ENCODE measurements at regions not wholly inside any gene's neighbourhood (a gene's known extent, or its start where the extent isn't known, plus 50 kb on each side); places are given as distances from the start of the nearest gene placed in this dataset.
"Not testable (repeated sequence)": the region's sequence is repeated elsewhere in the genome, so short reads cannot be mapped to it uniquely, and the experiment has no call there.

DNA sequence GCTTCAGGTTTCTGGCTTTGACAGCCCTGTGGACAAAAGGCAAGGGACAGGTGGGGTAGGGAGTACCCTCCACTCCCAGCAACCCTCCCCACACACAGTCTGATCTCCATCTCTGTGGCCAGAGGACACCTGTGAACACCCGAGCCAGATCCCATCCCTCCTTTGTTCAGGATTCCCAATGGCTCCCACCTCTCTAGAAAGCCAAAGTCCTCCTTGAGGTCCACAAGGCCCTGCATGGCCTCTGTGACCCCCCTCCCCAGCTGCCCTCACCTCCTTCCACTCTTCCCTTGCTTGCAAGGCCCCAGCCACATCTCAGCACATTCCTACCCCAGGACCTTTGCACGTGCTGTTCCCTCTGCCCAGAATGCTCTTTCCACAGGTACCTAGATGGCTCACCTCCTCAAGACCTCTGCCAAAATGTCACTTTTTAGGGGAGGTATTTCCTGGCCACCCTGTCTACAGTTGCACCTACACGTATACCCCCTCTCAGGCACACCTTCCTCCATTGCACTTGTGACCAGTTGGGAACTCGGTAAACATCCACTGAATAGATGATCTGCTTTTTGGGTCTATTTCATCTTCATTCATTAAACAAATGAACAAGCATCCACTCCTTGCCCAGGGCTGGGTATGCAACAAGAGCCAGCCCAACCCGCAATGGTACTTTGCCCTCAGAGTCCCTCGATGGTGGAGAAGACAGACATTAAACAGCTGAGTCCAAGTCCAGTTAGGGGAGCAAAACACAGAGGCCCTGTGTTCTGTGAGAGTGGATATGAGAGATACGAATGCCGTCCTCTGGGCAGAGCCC lies 107.0 kb downstream of the CRLF3 start:
- Mint-ChIP-seq H3K27ac (no peak overlapping the region), H3K4me3 (no peak overlapping the region), H3K36me3 (no peaks in the 10 kb centered on the region), H3K27me3 (no peaks in the 10 kb centered on the region), H3K4me1 (peaks cover 9% of the 10 kb centered on the region), H3K9me3 (no peaks in the 10 kb centered on the region)
- DNase-seq: no peak

DNA sequence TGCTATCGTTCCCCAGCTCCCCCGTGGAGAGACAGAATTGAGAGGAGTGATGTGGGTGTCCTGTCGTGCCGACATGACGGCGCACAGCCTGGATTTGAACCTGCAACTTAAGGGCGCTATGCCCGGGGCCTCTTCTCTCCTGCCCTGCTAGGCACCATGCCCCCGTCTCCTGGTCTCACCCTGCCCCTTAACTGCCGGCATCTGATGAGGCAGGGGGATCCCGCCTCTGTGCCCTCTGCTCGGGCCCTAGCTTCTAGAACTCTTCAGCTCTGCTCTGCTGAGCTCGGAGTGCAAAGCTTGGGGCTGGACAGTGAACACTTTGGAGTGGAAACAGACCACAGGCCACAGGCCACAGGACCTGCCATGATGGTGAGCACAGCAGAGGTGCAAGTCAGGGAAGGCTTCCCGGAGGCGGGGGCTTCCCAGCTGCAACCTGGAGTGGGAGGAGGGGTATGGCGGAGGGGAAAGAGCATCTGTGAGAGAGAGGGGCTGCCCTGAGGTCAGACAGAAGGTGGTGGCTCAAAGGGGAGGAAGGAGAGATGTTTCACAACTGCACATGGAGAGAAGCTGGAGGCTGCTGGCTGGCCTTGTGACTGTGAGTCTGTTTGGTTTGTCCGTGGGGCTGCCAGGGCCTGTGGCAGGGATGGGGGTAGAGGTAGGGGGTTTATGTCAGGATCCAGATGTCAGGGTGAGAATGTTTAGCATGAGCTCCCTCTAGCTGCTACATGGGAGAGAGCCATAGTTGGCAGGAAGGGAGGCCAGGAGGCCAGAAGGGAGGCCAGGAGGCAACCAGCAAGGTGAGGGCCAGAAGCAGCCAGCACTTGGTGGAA lies 107.8 kb downstream of the CRLF3 start:
- no peak overlapping the region for H3K27ac Mint-ChIP-seq
- no peak overlapping the region for H3K4me3 Mint-ChIP-seq
- no peaks in the 10 kb centered on the region for H3K9me3 Mint-ChIP-seq
- DNase-seq: no peak
- no peaks in the 10 kb centered on the region for H3K36me3 Mint-ChIP-seq
- H3K4me1 Mint-ChIP-seq: peaks cover 9% of the 10 kb centered on the region
- no peaks in the 10 kb centered on the region for H3K27me3 Mint-ChIP-seq

DNA sequence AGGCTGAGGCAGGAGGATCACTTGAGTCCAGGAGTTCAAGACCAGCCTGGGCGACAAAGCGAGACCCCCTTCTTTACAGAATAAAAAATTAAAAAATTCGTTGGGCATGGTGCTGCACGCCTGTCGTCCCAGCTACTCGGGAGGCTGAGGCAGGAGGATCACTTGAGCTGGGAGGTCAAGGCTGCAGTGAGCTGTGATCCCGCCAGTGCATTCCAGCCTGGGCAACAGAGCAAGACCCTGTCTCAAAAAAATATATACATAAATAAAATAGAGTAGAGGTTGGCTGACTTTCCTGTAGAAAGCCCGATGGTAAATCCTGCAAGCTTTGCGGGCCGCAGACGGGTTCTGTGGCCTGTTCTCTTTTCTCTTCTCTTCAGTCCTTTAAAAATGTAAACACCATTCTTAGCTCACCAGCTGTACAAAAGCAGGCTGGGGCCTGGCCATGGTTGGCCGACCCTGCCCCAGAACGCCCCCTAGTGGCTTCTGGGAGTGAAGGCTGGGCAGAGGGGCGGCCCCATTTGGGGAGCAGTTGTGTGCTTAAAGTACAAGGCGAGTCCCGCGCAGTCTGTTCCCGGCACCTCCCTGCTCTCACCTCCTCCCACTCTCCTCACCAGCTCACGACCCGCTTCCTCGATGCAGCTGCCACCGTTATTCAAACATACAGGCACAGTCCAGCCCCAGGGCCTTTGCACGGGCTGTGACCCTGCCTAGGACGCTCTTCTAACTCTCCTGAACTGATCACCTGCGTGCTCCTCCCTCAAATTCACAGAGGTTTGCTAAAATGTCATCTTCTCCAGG lies 109.5 kb downstream of the CRLF3 start:
- H3K36me3 Mint-ChIP-seq, H3K9me3 Mint-ChIP-seq, H3K27me3 Mint-ChIP-seq, H3K4me3 Mint-ChIP-seq, H3K27ac Mint-ChIP-seq: not testable (repeated sequence)
- peak; percentile 58 for DNase-seq
- H3K4me1 Mint-ChIP-seq: peaks cover 15% of the 10 kb centered on the region

DNA sequence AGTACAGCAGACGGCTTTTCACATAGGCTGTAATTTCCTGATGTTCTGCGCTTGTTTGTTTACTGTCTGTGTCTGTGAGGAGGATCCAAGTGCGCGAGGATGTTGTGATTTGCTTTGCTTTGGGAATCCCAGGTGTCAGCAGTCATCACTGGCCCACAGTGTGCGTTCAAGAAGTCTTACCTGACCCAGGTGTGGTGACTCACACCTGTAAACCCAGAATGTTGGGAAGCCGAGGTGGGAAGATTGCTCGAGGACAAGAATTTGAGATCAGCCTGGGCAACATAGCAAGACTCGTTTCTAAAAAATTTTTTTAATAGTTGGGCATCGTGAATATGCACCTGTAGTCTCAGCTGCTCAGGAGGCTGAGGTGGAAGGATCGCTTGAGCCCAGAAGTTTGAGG lies 110.7 kb downstream of the CRLF3 start:
- not testable (repeated sequence) for H3K9me3 Mint-ChIP-seq, H3K4me3 Mint-ChIP-seq, H3K36me3 Mint-ChIP-seq, DNase-seq, H3K27ac Mint-ChIP-seq, H3K27me3 Mint-ChIP-seq
- peaks cover 11% of the 10 kb centered on the region for H3K4me1 Mint-ChIP-seq

DNA sequence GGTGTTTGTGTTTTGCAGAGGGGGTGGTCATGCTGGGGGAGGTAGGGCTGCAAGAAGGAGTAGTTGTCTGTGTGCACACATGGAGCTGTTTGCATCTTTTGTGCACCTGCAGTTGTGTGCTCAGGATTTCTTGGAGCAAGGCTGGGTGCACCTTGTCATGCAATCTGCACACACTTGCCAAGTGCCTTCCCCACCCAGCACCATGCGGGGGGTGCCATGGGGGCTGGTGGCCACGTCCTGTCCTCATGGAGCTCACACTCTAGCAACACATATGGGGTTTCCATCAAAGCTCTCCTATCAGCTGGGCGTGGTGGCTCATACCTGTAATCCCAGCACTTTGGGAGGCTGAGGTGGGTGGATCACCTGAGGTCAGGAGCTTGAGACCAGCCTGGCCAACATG lies 111.6 kb downstream of the CRLF3 start:
- Mint-ChIP-seq H3K27me3 (peaks cover 15% of the 10 kb centered on the region), H3K4me1 (peaks cover 17% of the 10 kb centered on the region)
- H3K9me3 Mint-ChIP-seq, H3K4me3 Mint-ChIP-seq, H3K27ac Mint-ChIP-seq, DNase-seq, H3K36me3 Mint-ChIP-seq: not testable (repeated sequence)

DNA sequence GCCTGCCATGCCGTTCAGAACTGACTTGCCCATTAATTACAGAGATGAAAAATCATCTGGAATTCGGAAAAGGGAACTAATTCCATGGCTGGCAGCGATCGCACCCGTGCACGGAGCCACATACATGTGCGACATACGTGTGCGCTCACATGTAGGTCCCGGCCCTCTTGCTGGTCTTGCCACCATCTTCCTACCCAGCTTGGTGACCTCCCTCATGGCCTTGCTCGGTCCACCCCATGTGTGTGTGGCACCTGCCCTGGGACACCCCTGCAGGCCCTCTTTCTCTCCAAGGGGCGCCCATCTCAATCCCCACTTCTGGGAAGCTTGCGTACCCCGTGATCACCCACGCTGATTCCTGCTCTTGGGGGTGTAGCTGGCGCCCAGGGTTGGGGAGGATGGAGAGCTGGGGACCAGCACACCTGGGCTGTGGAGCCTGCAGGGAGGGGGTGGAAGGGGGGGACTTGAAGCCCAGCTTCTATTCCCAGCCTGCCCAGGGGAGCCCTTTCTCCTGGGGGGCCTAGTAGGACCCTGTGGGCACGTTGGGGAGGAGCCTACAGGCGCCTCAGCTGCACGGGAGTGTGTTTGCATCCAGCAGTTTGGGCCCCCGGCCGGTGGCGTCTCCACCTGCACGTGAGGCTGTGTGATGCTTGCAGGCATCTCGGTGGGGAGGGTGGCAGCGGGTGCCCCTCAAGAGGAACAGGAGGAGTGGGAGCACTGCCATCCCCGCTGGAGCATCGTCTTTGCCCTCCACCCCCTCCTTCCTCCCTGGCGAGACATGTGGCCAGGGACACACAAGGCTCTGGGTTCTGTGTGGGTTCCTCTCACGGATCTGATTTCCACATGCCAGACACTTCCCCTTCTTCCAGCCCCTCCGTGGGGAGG lies 112.6 kb downstream of the CRLF3 start:
- H3K9me3 Mint-ChIP-seq, H3K27ac Mint-ChIP-seq, H3K36me3 Mint-ChIP-seq, DNase-seq: not testable (repeated sequence)
- Mint-ChIP-seq H3K27me3 (peaks cover 25% of the 10 kb centered on the region), H3K4me1 (peaks cover 20% of the 10 kb centered on the region), H3K4me3 (peak overlapping the region; percentile 79)

DNA sequence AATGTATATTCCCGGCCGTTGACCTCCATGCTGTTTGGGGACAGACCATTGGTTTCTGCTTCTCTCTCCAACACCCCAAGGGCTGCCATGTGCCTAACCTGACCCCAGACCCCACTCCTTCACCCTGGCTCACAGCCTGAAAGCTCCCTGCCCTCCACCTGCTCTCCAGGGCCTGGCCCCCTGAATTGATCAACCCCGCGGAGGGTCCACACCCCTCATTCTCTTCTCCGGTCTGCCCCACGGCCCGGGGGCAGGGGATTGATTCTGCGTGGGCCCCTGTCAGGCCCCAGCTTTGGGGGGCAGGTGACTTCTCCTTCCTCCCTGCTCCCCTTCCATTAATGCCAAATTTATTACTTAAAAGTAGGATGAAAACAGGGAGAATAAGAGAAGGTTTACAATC lies 113.3 kb downstream of the CRLF3 start:
- Mint-ChIP-seq H3K27me3 (peaks cover 32% of the 10 kb centered on the region), H3K4me1 (peaks cover 24% of the 10 kb centered on the region), H3K4me3 (peak overlapping the region; percentile 79)
- H3K36me3 Mint-ChIP-seq, H3K27ac Mint-ChIP-seq, H3K9me3 Mint-ChIP-seq, DNase-seq: not testable (repeated sequence)

DNA sequence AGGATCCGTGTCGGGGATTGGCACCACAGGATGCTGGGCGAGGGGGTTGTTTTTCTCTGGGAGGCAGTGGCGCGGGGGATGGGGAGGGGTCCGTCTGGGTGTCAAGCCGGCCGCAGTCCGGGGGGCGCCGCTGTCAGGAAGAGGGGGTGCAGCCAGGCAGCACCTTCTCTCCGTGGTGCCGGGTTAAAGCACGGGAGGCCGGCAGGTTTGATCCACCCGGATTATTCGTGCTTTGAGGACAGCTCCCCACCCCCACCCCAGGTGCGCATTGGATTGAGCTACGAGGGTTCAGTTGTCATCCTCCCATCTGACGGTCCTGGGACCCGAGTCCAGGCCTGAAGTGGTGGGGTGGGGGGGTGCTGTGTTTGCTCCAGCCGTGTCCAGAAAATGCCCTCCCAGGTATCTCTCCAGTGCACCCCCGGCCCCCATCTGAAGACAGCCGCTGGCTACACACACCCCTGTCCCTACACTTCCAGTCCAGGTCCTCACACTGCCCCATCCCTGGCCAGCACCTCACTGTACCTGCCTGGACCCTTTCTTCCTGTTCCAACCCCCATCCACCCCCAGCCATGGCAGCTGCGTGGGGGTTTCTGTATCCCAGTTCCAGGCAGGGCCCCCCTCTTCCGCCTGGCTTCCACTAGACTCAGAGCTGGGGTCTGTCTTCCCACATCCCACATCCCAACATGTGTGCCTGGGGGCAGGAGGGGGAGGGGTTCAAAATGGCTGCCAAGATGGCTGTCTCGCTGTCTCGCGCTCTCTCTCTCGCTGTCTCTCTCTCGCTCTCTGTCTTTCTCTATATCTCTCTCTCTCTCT lies 114.0 kb downstream of the CRLF3 start:
- Mint-ChIP-seq H3K27me3 (peaks cover 38% of the 10 kb centered on the region), H3K4me1 (peaks cover 24% of the 10 kb centered on the region), H3K4me3 (peak overlapping the region; percentile 79)
- DNase-seq, H3K36me3 Mint-ChIP-seq, H3K27ac Mint-ChIP-seq, H3K9me3 Mint-ChIP-seq: not testable (repeated sequence)

DNA sequence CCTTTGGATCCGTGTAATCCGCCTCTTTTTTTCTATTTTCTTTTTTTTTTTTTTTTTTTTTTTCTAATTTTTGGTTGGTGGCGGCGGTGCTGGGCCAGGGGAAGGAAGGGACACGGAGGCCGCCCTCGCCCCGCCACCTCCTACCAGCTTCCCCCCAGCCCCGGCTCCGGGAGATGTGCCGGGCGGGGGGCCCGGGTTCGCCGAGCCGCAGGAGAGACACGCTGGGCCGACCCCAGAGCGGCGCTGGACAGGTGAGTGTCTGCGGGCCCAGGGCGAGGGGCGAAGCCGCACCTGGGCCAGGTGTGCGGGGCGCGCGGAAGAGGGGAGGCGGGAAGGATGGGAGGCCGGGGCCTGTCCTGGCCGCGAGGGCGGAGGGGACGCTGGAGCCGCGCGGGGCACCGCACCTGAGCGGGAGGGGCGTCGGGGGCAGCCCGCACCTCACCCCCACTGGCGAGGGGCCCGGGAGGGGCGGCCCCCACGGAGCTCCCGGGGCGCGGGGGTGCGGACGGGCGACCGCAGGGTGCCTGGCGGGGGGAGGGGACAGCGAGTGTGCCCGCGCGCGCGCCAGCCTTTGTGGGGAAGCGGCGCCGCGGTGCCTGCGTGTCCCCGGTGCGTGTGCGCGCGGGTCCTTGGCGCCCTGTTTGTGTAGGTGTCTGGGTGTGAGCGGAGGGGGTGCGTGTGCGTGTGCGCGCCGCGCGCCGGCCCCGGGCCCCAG lies 114.8 kb downstream of the CRLF3 start:
- H3K36me3 Mint-ChIP-seq, H3K27ac Mint-ChIP-seq, H3K9me3 Mint-ChIP-seq: not testable (repeated sequence)
- H3K4me3 Mint-ChIP-seq: peak overlapping the region; percentile 79
- peaks cover 44% of the 10 kb centered on the region for H3K27me3 Mint-ChIP-seq
- H3K4me1 Mint-ChIP-seq: peaks cover 24% of the 10 kb centered on the region
- peak; percentile 26 for DNase-seq

DNA sequence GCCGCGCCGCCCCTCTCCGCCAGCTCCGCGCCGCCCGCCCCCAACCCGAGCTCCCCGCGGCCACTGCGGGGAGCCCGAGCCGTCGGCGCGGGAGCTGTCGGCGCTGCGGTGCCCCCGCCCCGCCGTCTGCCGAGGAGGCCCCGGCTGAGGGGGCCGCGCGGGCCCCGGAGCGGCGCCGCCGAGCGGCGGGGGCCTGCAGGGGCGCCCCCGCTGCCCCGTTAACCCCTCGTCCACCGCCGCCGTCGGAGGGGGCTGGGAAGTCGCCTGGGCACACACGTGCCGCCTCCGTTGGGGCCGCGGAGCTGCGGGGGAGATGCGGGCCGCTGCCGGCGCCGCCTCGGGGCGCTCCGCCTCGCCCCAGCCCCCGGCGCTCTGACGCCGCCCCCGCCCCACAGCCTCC lies 115.4 kb downstream of the CRLF3 start:
- not testable (repeated sequence) for H3K36me3 Mint-ChIP-seq, H3K4me3 Mint-ChIP-seq, H3K27ac Mint-ChIP-seq, H3K9me3 Mint-ChIP-seq
- Mint-ChIP-seq H3K27me3 (peaks cover 48% of the 10 kb centered on the region), H3K4me1 (peaks cover 24% of the 10 kb centered on the region)
- peak; percentile 33 for DNase-seq

DNA sequence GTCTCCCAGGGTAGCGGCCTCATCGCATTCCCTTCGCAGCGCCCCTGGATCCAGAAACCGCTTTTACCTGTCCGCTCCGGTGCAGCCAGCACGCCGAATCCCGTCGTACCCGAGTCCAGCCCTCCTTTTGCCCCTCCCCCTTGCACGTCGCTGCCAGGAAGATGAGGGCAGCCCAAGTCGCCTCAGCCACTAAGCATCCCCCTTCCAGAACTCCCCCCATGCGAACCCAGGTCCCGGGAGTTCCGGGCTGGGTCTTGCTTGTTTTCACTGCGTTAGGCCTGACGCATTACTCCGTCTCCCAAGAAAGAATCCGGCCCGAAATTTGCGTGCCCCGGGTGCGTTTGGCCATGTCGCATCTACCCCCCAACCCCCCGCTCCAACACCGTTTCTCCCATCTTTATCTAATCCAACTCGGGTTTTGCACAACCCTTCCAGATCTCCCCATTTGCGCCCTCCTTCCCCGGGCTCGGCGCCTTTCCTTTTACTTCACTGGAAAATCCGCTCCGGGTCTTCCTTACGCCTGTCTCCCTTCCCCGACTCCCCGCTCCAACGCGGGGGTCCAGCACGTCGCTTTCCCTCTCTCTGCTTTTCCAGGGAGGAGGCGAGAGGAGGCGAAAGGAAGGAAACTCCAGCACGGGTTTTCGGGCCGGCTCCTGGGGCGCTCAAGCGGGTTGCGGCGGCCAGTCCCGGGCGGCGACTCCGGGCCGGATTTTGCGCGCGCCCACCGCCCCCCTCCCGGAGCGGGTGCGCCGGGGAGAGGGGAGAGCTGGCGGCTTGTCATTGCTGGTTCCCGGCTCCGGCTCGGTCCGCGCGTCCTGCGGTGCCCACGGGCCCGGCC lies 116.0 kb downstream of the CRLF3 start:
- Mint-ChIP-seq H3K27me3 (peaks cover 53% of the 10 kb centered on the region), H3K4me3 (peak overlapping the region; percentile 91), H3K4me1 (peaks cover 24% of the 10 kb centered on the region), H3K27ac (peak overlapping the region; percentile 63)
- H3K9me3 Mint-ChIP-seq, H3K36me3 Mint-ChIP-seq: not testable (repeated sequence)
- DNase-seq: peak; percentile 72

DNA sequence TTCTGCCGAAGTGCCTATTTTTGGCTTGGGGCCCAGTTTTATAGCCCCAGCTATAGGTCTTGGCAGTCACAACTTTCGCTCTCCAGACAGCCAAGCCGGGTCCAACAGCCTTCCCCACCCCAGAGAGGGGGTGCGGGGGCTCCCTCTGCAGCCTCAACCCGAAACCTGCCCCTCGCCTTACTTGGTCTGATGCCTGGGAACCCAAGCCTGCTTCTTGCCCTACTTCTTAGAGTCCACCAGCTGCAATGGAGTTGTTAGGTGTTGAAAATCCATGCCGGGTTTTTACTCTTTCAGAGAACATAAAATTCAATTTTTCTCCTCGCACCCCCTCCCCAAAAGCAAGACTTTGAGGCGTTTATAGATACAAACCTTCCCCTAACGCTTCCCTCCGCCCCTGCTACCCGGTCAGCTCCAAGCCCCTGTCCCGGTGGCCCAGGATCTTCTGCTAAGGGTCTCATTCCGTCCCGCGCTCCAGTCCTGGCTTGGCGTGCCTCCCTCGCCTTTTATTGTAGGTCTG lies 116.7 kb downstream of the CRLF3 start:
- not testable (repeated sequence) for H3K27ac Mint-ChIP-seq

More for the DNA sequence above, 116.7 kb downstream of the CRLF3 start:
- not testable (repeated sequence) for DNase-seq, H3K9me3 Mint-ChIP-seq, H3K36me3 Mint-ChIP-seq
- Mint-ChIP-seq H3K27me3 (peaks cover 53% of the 10 kb centered on the region), H3K4me1 (peaks cover 24% of the 10 kb centered on the region), H3K4me3 (peak overlapping the region; percentile 91)

Data from activated naive CD8-positive, alpha-beta T cell treated with anti-CD3 and anti-CD28 coated beads for 36 hours (primary cell).